H1 (cell line): ENCODE measurements at regions not wholly inside any gene's neighbourhood (a gene's known extent, or its start where the extent isn't known, plus 50 kb on each side); places are given as distances from the start of the nearest gene placed in this dataset.

Source experiments
- GABPA ChIP-seq: IDR thresholded peaks from 2 replicates; pipeline ENCODE4 v1.6.1; 2011; ENCODE audit warnings: mild to moderate bottlenecking, low read length, moderate library complexity, borderline replicate concordance; ENCODE audit not compliant: insufficient read depth
- NRF1 ChIP-seq: IDR thresholded peaks from 2 replicates; pipeline ENCODE4 v1.6.1; 2011; ENCODE audit warnings: mild to moderate bottlenecking, low read depth, low read length, improper control_type of control experiment
- ZNF274 ChIP-seq: IDR thresholded peaks from 2 replicates; pipeline ENCODE4 v1.7.0; 2012; ENCODE audit warnings: low read length, borderline replicate concordance; ENCODE audit errors: extremely low read depth
- TF ChIP-seq, protein P1 (sequence below), 3 experiments: IDR thresholded peaks; 1 replicate in 2 of 3; 2 replicates in 1 of 3; pipeline versions ENCODE4 v1.5.1 to v1.6.1; 2011; ENCODE audit warnings: low read length in 3 of 3, mild to moderate bottlenecking in 3 of 3, inconsistent platforms in 2 of 3, low read depth in 1 of 3, moderate library complexity in 1 of 3; ENCODE audit not compliant: insufficient read depth in 1 of 3; ENCODE audit errors: control extremely low read depth in 1 of 3

- TF ChIP-seq, protein P1, sequence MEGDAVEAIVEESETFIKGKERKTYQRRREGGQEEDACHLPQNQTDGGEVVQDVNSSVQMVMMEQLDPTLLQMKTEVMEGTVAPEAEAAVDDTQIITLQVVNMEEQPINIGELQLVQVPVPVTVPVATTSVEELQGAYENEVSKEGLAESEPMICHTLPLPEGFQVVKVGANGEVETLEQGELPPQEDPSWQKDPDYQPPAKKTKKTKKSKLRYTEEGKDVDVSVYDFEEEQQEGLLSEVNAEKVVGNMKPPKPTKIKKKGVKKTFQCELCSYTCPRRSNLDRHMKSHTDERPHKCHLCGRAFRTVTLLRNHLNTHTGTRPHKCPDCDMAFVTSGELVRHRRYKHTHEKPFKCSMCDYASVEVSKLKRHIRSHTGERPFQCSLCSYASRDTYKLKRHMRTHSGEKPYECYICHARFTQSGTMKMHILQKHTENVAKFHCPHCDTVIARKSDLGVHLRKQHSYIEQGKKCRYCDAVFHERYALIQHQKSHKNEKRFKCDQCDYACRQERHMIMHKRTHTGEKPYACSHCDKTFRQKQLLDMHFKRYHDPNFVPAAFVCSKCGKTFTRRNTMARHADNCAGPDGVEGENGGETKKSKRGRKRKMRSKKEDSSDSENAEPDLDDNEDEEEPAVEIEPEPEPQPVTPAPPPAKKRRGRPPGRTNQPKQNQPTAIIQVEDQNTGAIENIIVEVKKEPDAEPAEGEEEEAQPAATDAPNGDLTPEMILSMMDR (IDR thresholded peaks at IDR 0.05; ENCODE audit: control extremely low read depth in 1 of 3, insufficient read depth in 1 of 3, low read depth in 1 of 3, low read length in 3 of 3) = no peak
- TF ChIP-seq ZNF274 = no peak
- TF ChIP-seq NRF1 = no peak
- no peak for TF ChIP-seq GABPA
These were observed 179.4 kb upstream of the BCL6 start for GRCh38 chr3:187924651-187925050.
